Ishikawa (cell line): ENCODE measurements at regions not wholly inside any gene's neighbourhood (a gene's known extent, or its start where the extent isn't known, plus 50 kb on each side); places are given as distances from the start of the nearest gene placed in this dataset.

Experiments used
- CEBPB ChIP-seq: IDR thresholded peaks from 2 replicates; pipeline ENCODE4 v1.6.1; 2012
- CREB1 ChIP-seq: IDR thresholded peaks from 2 replicates; pipeline ENCODE4 v1.6.1; 2012; ENCODE audit warnings: low read depth
- EGR1 ChIP-seq: IDR thresholded peaks from 2 replicates; pipeline ENCODE4 v1.6.1; 2012
- EP300 ChIP-seq: IDR thresholded peaks from 2 replicates; pipeline ENCODE4 v1.6.1; 2012; ENCODE audit warnings: borderline replicate concordance
- MAX ChIP-seq: IDR thresholded peaks from 2 replicates; pipeline ENCODE4 v1.6.1; 2012
- NFIC ChIP-seq: IDR thresholded peaks from 2 replicates; pipeline ENCODE4 v1.6.1; 2012
- RAD21 ChIP-seq: IDR thresholded peaks from 2 replicates; pipeline ENCODE4 v1.6.1; 2012; ENCODE audit warnings: low read depth
- REST ChIP-seq: IDR thresholded peaks from 2 replicates; pipeline ENCODE4 v1.6.1; 2012; ENCODE audit warnings: low read depth, mild to moderate bottlenecking
- TAF1 ChIP-seq: IDR thresholded peaks from 2 replicates; pipeline ENCODE4 v1.6.1; 2012; ENCODE audit warnings: low read depth, mild to moderate bottlenecking
- USF1 ChIP-seq: IDR thresholded peaks from 2 replicates; pipeline ENCODE4 v1.6.1; 2012
- YY1 ChIP-seq: IDR thresholded peaks from 2 replicates; pipeline ENCODE4 v1.6.1; 2012; ENCODE audit warnings: low read depth

- TF ChIP-seq TAF1 = no peak
- no peak for TF ChIP-seq RAD21
- no peak for TF ChIP-seq EP300
- TF ChIP-seq REST = no peak
- no peak for TF ChIP-seq MAX
- no peak for TF ChIP-seq NFIC
- TF ChIP-seq USF1 = no peak
- no peak for TF ChIP-seq YY1
- no peak for TF ChIP-seq EGR1
- TF ChIP-seq CEBPB = no peak
- no peak for TF ChIP-seq CREB1
Measured at GRCh38 chr12:76627346-76628135, 68.0 kb upstream of the OSBPL8 start.
